ENCODE measurements at regions not wholly inside any gene's neighbourhood (a gene's known extent, or its start where the extent isn't known, plus 50 kb on each side); places are given as distances from the start of the nearest gene placed in this dataset.
"Not testable (repeated sequence)": the region's sequence is repeated elsewhere in the genome, so short reads cannot be mapped to it uniquely, and the experiment has no call there.

GRCh38 chr9:32010322-32010721 lies 374.1 kb upstream of the ACO1 start:
- DNase-seq, result no peak

- DNase-seq, result no peak
Observed at GRCh38 chr9:32011049-32011448, 373.4 kb upstream of the ACO1 start.

- no peak for DNase-seq
Observed at GRCh38 chr9:32015795-32016194, 368.6 kb upstream of the ACO1 start.

- DNase-seq, result no peak
Observed at GRCh38 chr9:32045513-32045912, 338.9 kb upstream of the ACO1 start.

GRCh38 chr9:32067261-32067660 lies 317.2 kb upstream of the ACO1 start:
- no peak for DNase-seq

GRCh38 chr9:32069169-32069813 lies 315.2 kb upstream of the ACO1 start:
- DNase-seq, result peak; percentile 13

- no peak for DNase-seq
Observed at GRCh38 chr9:32069969-32070368, 314.5 kb upstream of the ACO1 start.

- no peak for DNase-seq
Observed at GRCh38 chr9:32072570-32072969, 311.9 kb upstream of the ACO1 start.

- DNase-seq, result no peak
Observed at GRCh38 chr9:32092031-32092430, 292.4 kb upstream of the ACO1 start.

GRCh38 chr9:32117291-32117690 lies 267.2 kb upstream of the ACO1 start:
- DNase-seq, result no peak

- no peak for DNase-seq
Observed at GRCh38 chr9:32128546-32128945, 255.9 kb upstream of the ACO1 start.

GRCh38 chr9:32130709-32131108 lies 253.7 kb upstream of the ACO1 start:
- not testable (repeated sequence) for DNase-seq

GRCh38 chr9:32136700-32137339 lies 247.6 kb upstream of the ACO1 start:
- DNase-seq, result no peak

GRCh38 chr9:32142074-32142473 lies 242.4 kb upstream of the ACO1 start:
- DNase-seq, result no peak

GRCh38 chr9:32148553-32148952 lies 235.9 kb upstream of the ACO1 start:
- not testable (repeated sequence) for DNase-seq

GRCh38 chr9:32161209-32161608 lies 223.2 kb upstream of the ACO1 start:
- no peak for DNase-seq

GRCh38 chr9:32161720-32162119 lies 222.7 kb upstream of the ACO1 start:
- no peak for DNase-seq

GRCh38 chr9:32166316-32166715 lies 218.1 kb upstream of the ACO1 start:
- DNase-seq, result not testable (repeated sequence)

- DNase-seq, result no peak
Observed at GRCh38 chr9:32171339-32171738, 213.1 kb upstream of the ACO1 start.

GRCh38 chr9:32172256-32172655 lies 212.2 kb upstream of the ACO1 start:
- DNase-seq, result no peak

GRCh38 chr9:32177396-32177795 lies 207.0 kb upstream of the ACO1 start:
- no peak for DNase-seq

- DNase-seq, result no peak
Observed at GRCh38 chr9:32180597-32180996, 203.8 kb upstream of the ACO1 start.

GRCh38 chr9:32200241-32200640 lies 184.2 kb upstream of the ACO1 start:
- DNase-seq, result no peak

- no peak for DNase-seq
Observed at GRCh38 chr9:32200896-32201295, 183.5 kb upstream of the ACO1 start.

GRCh38 chr9:32209164-32209563 lies 175.3 kb upstream of the ACO1 start:
- DNase-seq, result not testable (repeated sequence)
